ENCODE measurements at regions not wholly inside any gene's neighbourhood (a gene's known extent, or its start where the extent isn't known, plus 50 kb on each side); places are given as distances from the start of the nearest gene placed in this dataset.

- no peak for DNase-seq (ENCODE audit: low read depth, low spot score)
- no peak overlapping the region for H3K27ac ChIP-seq (ENCODE audit: low read length)
- H3K4me1 ChIP-seq (ENCODE audit: control insufficient read depth, insufficient read depth, low read length): no peaks in the 10 kb centered on the region
- no peaks in the 10 kb centered on the region for H3K9me3 ChIP-seq (ENCODE audit: control insufficient read depth, insufficient read depth, low read depth, low read length)
- H3K36me3 ChIP-seq (ENCODE audit: control insufficient read depth, insufficient read depth, low read length): no peaks in the 10 kb centered on the region
- no peak for ATAC-seq
- CTCF ChIA-PET: no interaction called here
- intact Hi-C loops (cut with micrococcal nuclease; ENCODE audit: unreplicated experiment) (no loop called here), in situ Hi-C loops (cut with HindIII; ENCODE audit: low pct_unique_long_range_greater_than_20kb, low sequenced_read_pairs) (no loop called here)
- TF ChIP-seq POLR2AphosphoS5 (IDR thresholded peaks at IDR 0.05; ENCODE audit: low read depth, low read length) (no peak), SIN3A (IDR thresholded peaks at IDR 0.05; ENCODE audit: borderline replicate concordance, insufficient read depth, low read depth, low read length) (no peak), CTCF (IDR thresholded peaks at IDR 0.05) (no peak), TCF7L2 (IDR thresholded peaks at IDR 0.05; ENCODE audit: low read depth, low read length) (no peak), REST (IDR thresholded peaks at IDR 0.05; ENCODE audit: insufficient read depth in 1 of 2, low read depth in 2 of 2, low read length in 1 of 2) (no peak)
- H3K4me3 ChIP-seq (ENCODE audit: low read depth in 2 of 2, low read length in 2 of 2): no peak overlapping the region
- no peaks in the 10 kb centered on the region for H3K27me3 ChIP-seq (ENCODE audit: control insufficient read depth, insufficient read depth, low read length)
- POLR2A ChIA-PET: no interaction called here
- no TSS peak for BruUV-seq (replicated peaks)
Observed at GRCh38 chrX:88072339-88073030, 554.9 kb downstream of the KLHL4 start.

GRCh38 chrX:88101968-88102367 is 584.4 kb downstream of the KLHL4 start:
- Histone ChIP-seq H3K9me3 (ENCODE audit: control insufficient read depth, insufficient read depth, low read depth, low read length) (no peaks in the 10 kb centered on the region), H3K27ac (ENCODE audit: low read length) (no peak overlapping the region), H3K27me3 (ENCODE audit: control insufficient read depth, insufficient read depth, low read length) (no peaks in the 10 kb centered on the region), H3K36me3 (ENCODE audit: control insufficient read depth, insufficient read depth, low read length) (no peaks in the 10 kb centered on the region), H3K4me3 (ENCODE audit: low read depth in 2 of 2, low read length in 2 of 2) (no peak overlapping the region), H3K4me1 (ENCODE audit: control insufficient read depth, insufficient read depth, low read length) (no peaks in the 10 kb centered on the region)
- in situ Hi-C loops (cut with HindIII; ENCODE audit: low pct_unique_long_range_greater_than_20kb, low sequenced_read_pairs): no loop called here
- TF ChIP-seq CTCF (IDR thresholded peaks at IDR 0.05) (no peak), REST (IDR thresholded peaks at IDR 0.05; ENCODE audit: insufficient read depth in 1 of 2, low read depth in 2 of 2, low read length in 1 of 2) (no peak), POLR2AphosphoS5 (IDR thresholded peaks at IDR 0.05; ENCODE audit: low read depth, low read length) (no peak), SIN3A (IDR thresholded peaks at IDR 0.05; ENCODE audit: borderline replicate concordance, insufficient read depth, low read depth, low read length) (no peak), TCF7L2 (IDR thresholded peaks at IDR 0.05; ENCODE audit: low read depth, low read length) (no peak)
- ATAC-seq (no peak), DNase-seq (ENCODE audit: low read depth, low spot score) (no peak)
- CTCF ChIA-PET: no interaction called here
- intact Hi-C loops (cut with micrococcal nuclease; ENCODE audit: unreplicated experiment): no loop called here
- POLR2A ChIA-PET: no interaction called here
- no TSS peak for BruUV-seq (replicated peaks)

All from Panc1 (cell line).